CD4-positive, alpha-beta T cell (primary cell): ENCODE measurements at regions not wholly inside any gene's neighbourhood (a gene's known extent, or its start where the extent isn't known, plus 50 kb on each side); places are given as distances from the start of the nearest gene placed in this dataset.

ENCODE experiments used
- ATAC-seq: fragments of 200-7000 bp; cut with Tn5 transposase; one replicate; pipeline ENCODE4 v1.10.0; 2022; ENCODE audit warnings: mild to moderate bottlenecking; ENCODE audit not compliant: poor library complexity
- CTCF ChIA-PET: fragments of 350-600 bp; sonication (Branson Sonifier 250); formaldehyde crosslinking; loops from one replicate; lab custom pipeline; 2021; ENCODE audit warnings: antibody characterized with exemption, inconsistent platforms; lab: Charles Lee
- POLR2A ChIA-PET: fragments of 350-600 bp; sonication (Branson Sonifier 250); formaldehyde crosslinking; loops from one replicate; lab custom pipeline; 2021; ENCODE audit warnings: antibody characterized with exemption, inconsistent platforms; lab: Charles Lee
- DNase-seq, 14 experiments: peaks; one replicate each; pipeline ENCODE4 v3.0.0-alpha.2; 2013 to 2020; ENCODE audit warnings: mixed read lengths in 2 of 14
- H3K27ac ChIP-seq, 2 donors: one replicate each; pipeline versions ENCODE4 v1.5.1 to v1.7.0; 2013; ENCODE audit warnings: low read length in 2 of 2, low read depth in 1 of 2, mild to moderate bottlenecking in 1 of 2
- H3K27me3 ChIP-seq, 2 experiments: 1 replicate in 1 of 2; 2 replicates in 1 of 2; pipeline versions ENCODE4 v1.6.1 to v1.7.0; 2013; ENCODE audit warnings: low read length in 2 of 2, control low read depth in 1 of 2, mild to moderate bottlenecking in 1 of 2, moderate library complexity in 1 of 2; ENCODE audit not compliant: insufficient read depth in 2 of 2, control insufficient read depth in 1 of 2
- H3K36me3 ChIP-seq: one replicate; pipeline ENCODE4 v1.6.1; 2013; ENCODE audit warnings: low read length, control low read depth; ENCODE audit not compliant: insufficient read depth
- H3K4me1 ChIP-seq: one replicate; pipeline ENCODE4 v1.6.1; 2013; ENCODE audit warnings: low read length, control low read depth; ENCODE audit not compliant: insufficient read depth
- H3K4me3 ChIP-seq: one replicate; pipeline ENCODE4 v1.5.1; 2013; ENCODE audit warnings: mild to moderate bottlenecking, low read length, moderate library complexity
- H3K9me3 ChIP-seq, 2 experiments: 1 replicate in 1 of 2; 2 replicates in 1 of 2; pipeline versions ENCODE4 v1.6.1 to v1.7.0; 2013; ENCODE audit warnings: low read length in 2 of 2, mild to moderate bottlenecking in 2 of 2, control low read depth in 1 of 2, moderate library complexity in 1 of 2; ENCODE audit not compliant: control insufficient read depth in 1 of 2, insufficient read depth in 1 of 2
- H3K27ac Mint-ChIP-seq: one replicate; pipeline ENCODE4 v1.8.0; 2020; ENCODE audit warnings: mixed read lengths
- H3K27me3 Mint-ChIP-seq: one replicate; pipeline ENCODE4 v1.8.0; 2021; ENCODE audit warnings: mixed read lengths
- H3K36me3 Mint-ChIP-seq: one replicate; pipeline ENCODE4 v1.8.0; 2021; ENCODE audit warnings: low read depth, mixed read lengths
- H3K4me1 Mint-ChIP-seq: one replicate; pipeline ENCODE4 v1.8.0; 2021; ENCODE audit warnings: low read depth, mixed read lengths
- H3K4me3 Mint-ChIP-seq: one replicate; pipeline ENCODE4 v1.8.0; 2020; ENCODE audit warnings: mild to moderate bottlenecking, mixed read lengths
- H3K9me3 Mint-ChIP-seq: one replicate; pipeline ENCODE4 v1.8.0; 2020; ENCODE audit warnings: mixed read lengths
- CTCF ChIP-seq: fragments of 200-600 bp; IDR thresholded peaks from one replicate; pipeline ENCODE4 v1.8.0; 2022; ENCODE audit warnings: antibody characterized with exemption, mild to moderate bottlenecking
- intact Hi-C, 2 experiments: fragments of 100-400 bp; cut with DNase I in 1 of 2; cut with micrococcal nuclease in 1 of 2; formaldehyde crosslinking; loops; one replicate each; pipeline versions ENCODE4 v1.15.1 to v1.9.0; 2023 to 2025; cut with DNase I, micrococcal nuclease

GRCh38 chr16:48969611-48970010 lies 312.0 kb downstream of the CBLN1 start:
- H3K4me3 ChIP-seq: no peak overlapping the region
- no peak for DNase-seq
- intact Hi-C loops: no loop called here
- H3K36me3 Mint-ChIP-seq: no peaks in the 10 kb centered on the region
- no peak overlapping the region for H3K27ac Mint-ChIP-seq
- CTCF ChIA-PET: no interaction called here
- ATAC-seq: no peak
- H3K36me3 ChIP-seq: no peaks in the 10 kb centered on the region
- H3K4me3 Mint-ChIP-seq: no peak overlapping the region
- POLR2A ChIA-PET: no interaction called here
- no peak overlapping the region for H3K27ac ChIP-seq
- H3K27me3 ChIP-seq: peaks cover 0 to 2% of the 10 kb centered on the region in 2 experiments
- H3K9me3 ChIP-seq: peaks cover 0 to 16% of the 10 kb centered on the region in 2 experiments
- no peaks in the 10 kb centered on the region for H3K27me3 Mint-ChIP-seq
- no peak for TF ChIP-seq CTCF
- no peaks in the 10 kb centered on the region for H3K4me1 Mint-ChIP-seq
- H3K9me3 Mint-ChIP-seq: peaks cover 2% of the 10 kb centered on the region
- H3K4me1 ChIP-seq: no peaks in the 10 kb centered on the region

GRCh38 chr16:48965386-48965785 lies 316.3 kb downstream of the CBLN1 start:
- H3K4me3 ChIP-seq: no peak overlapping the region
- ATAC-seq (no peak), DNase-seq (no peak)
- no peak overlapping the region for H3K27ac ChIP-seq
- Mint-ChIP-seq H3K36me3 (no peaks in the 10 kb centered on the region), H3K4me3 (no peak overlapping the region), H3K27me3 (no peaks in the 10 kb centered on the region), H3K4me1 (no peaks in the 10 kb centered on the region), H3K27ac (no peak overlapping the region), H3K9me3 (no peaks in the 10 kb centered on the region)
- no peak for TF ChIP-seq CTCF
- peaks cover 0 to 11% of the 10 kb centered on the region in 2 experiments for H3K9me3 ChIP-seq
- ChIA-PET POLR2A (no interaction called here), CTCF (no interaction called here)
- intact Hi-C loops: no loop called here
- H3K4me1 ChIP-seq: no peaks in the 10 kb centered on the region
- no peaks in the 10 kb centered on the region for H3K36me3 ChIP-seq
- H3K27me3 ChIP-seq: peaks cover 0 to 2% of the 10 kb centered on the region in 2 experiments

GRCh38 chr16:48963901-48964615 lies 317.6 kb downstream of the CBLN1 start:
- H3K36me3 Mint-ChIP-seq: no peaks in the 10 kb centered on the region
- no peak for TF ChIP-seq CTCF
- Histone ChIP-seq H3K27ac (no peak overlapping the region), H3K4me3 (no peak overlapping the region), H3K36me3 (no peaks in the 10 kb centered on the region), H3K9me3 (peaks cover 0 to 14% of the 10 kb centered on the region in 2 experiments), H3K4me1 (no peaks in the 10 kb centered on the region), H3K27me3 (peaks cover 0 to 2% of the 10 kb centered on the region in 2 experiments)
- intact Hi-C loops: no loop called here
- no peaks in the 10 kb centered on the region for H3K4me1 Mint-ChIP-seq
- no peak overlapping the region for H3K4me3 Mint-ChIP-seq
- H3K27ac Mint-ChIP-seq: no peak overlapping the region
- ChIA-PET POLR2A (no interaction called here), CTCF (no interaction called here)
- H3K27me3 Mint-ChIP-seq: no peaks in the 10 kb centered on the region
- no peak for DNase-seq
- no peak for ATAC-seq
- no peaks in the 10 kb centered on the region for H3K9me3 Mint-ChIP-seq
